Astrocyte (in vitro differentiated cells and primary cell): ENCODE measurements at regions not wholly inside any gene's neighbourhood (a gene's known extent, or its start where the extent isn't known, plus 50 kb on each side); places are given as distances from the start of the nearest gene placed in this dataset.

ENCODE experiments used
- DNase-seq: peaks from one replicate; pipeline ENCODE4 v3.0.0-alpha.2; 2010; ENCODE audit warnings: low read depth
- FAIRE-seq: peaks from 2 replicates; lab custom pipeline; 2011; peaks lifted over from hg19 to GRCh38; lab: Jason Lieb, UNC
- H2AFZ ChIP-seq: 2 replicates; pipeline ENCODE4 v1.6.0; 2012; ENCODE audit warnings: low read depth, low read length, inconsistent platforms
- H3K27ac ChIP-seq: 2 replicates; pipeline ENCODE4 v1.5.1; 2011; ENCODE audit warnings: low read depth, low read length, inconsistent platforms
- H3K27me3 ChIP-seq: 2 replicates; pipeline ENCODE4 v1.6.0; 2011; ENCODE audit warnings: low read length, inconsistent platforms; ENCODE audit not compliant: insufficient read depth
- H3K36me3 ChIP-seq: 2 replicates; pipeline ENCODE4 v1.5.1; 2011; ENCODE audit warnings: low read length, inconsistent platforms; ENCODE audit not compliant: insufficient read depth
- H3K4me1 ChIP-seq: 2 replicates; pipeline ENCODE4 v1.5.1; 2011; ENCODE audit warnings: low read length, inconsistent platforms; ENCODE audit not compliant: insufficient read depth
- H3K4me2 ChIP-seq: 2 replicates; pipeline ENCODE4 v1.6.0; 2012; ENCODE audit warnings: low read length, inconsistent platforms
- H3K4me3 ChIP-seq: 2 replicates; pipeline ENCODE4 v1.5.1; 2011; ENCODE audit warnings: low read depth, mild to moderate bottlenecking, low read length, inconsistent platforms; ENCODE audit not compliant: insufficient read depth
- H3K79me2 ChIP-seq: 2 replicates; pipeline ENCODE4 v1.6.0; 2012; ENCODE audit warnings: mild to moderate bottlenecking, low read length, inconsistent platforms; ENCODE audit not compliant: insufficient read depth
- H3K9ac ChIP-seq: 2 replicates; pipeline ENCODE4 v1.6.0; 2012; ENCODE audit warnings: mild to moderate bottlenecking, low read length, inconsistent platforms
- H3K9me3 ChIP-seq: 2 replicates; pipeline ENCODE4 v1.5.1; 2012; ENCODE audit warnings: low read depth, mild to moderate bottlenecking, low read length, inconsistent platforms; ENCODE audit not compliant: insufficient read depth
- H4K20me1 ChIP-seq: 2 replicates; pipeline ENCODE4 v1.6.0; 2012; ENCODE audit warnings: low read length, inconsistent platforms; ENCODE audit not compliant: insufficient read depth
- H3K27ac Mint-ChIP-seq: one replicate; pipeline ENCODE4 v1.8.0; 2021; ENCODE audit warnings: mild to moderate bottlenecking, mixed read lengths; ENCODE audit not compliant: unreplicated experiment
- H3K27me3 Mint-ChIP-seq: one replicate; pipeline ENCODE4 v1.8.0; 2021; ENCODE audit warnings: low read depth, mixed read lengths; ENCODE audit not compliant: unreplicated experiment
- H3K36me3 Mint-ChIP-seq: one replicate; pipeline ENCODE4 v1.8.0; 2021; ENCODE audit warnings: low read depth, mixed read lengths; ENCODE audit not compliant: unreplicated experiment
- H3K4me1 Mint-ChIP-seq: one replicate; pipeline ENCODE4 v1.8.0; 2021; ENCODE audit warnings: low read depth, mixed read lengths; ENCODE audit not compliant: unreplicated experiment
- H3K4me3 Mint-ChIP-seq: one replicate; pipeline ENCODE4 v1.8.0; 2021; ENCODE audit warnings: mild to moderate bottlenecking, moderate library complexity, mixed read lengths; ENCODE audit not compliant: unreplicated experiment
- H3K9me3 Mint-ChIP-seq: one replicate; pipeline ENCODE4 v1.8.0; 2021; ENCODE audit warnings: mild to moderate bottlenecking, mixed read lengths; ENCODE audit not compliant: unreplicated experiment
- EZH2 ChIP-seq: IDR thresholded peaks from 2 replicates; pipeline ENCODE4 v1.6.1; 2012; ENCODE audit warnings: mild to moderate bottlenecking, low read length, inconsistent platforms; ENCODE audit not compliant: insufficient read depth
- TF ChIP-seq, protein P1 (sequence below): IDR thresholded peaks from 2 replicates; pipeline ENCODE4 v1.5.1; 2011; ENCODE audit warnings: low read depth, mild to moderate bottlenecking, inconsistent platforms, low read length, moderate library complexity; ENCODE audit not compliant: insufficient read depth

DNA sequence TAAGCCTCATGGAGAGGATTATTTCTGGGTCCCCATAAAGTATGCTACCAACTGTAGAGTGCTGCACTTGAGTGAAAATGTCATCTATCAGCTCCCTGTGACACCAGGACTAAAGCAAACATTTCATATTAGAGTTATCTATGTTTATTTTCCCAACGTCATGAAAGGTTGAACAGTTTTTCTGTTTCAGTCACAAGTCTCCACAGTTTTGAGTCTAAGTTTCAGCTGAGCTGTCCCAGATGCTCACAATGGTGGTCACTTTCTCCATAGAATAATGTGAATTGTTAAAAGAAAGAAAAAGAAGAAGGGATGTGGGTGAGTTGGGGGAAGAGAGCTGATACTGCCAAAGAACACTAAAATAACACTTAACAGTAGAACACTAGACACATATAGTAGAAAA lies 126.3 kb upstream of the C9orf72 start:
- H3K4me1 ChIP-seq, result no peaks in the 10 kb centered on the region
- no peak overlapping the region for H3K27ac Mint-ChIP-seq
- H3K4me3 Mint-ChIP-seq, result no peak overlapping the region
- H3K27ac ChIP-seq, result no peak overlapping the region
- FAIRE-seq (no peak), DNase-seq (no peak)
- no peaks in the 10 kb centered on the region for H3K36me3 ChIP-seq
- no peaks in the 10 kb centered on the region for H3K4me1 Mint-ChIP-seq
- no peaks in the 10 kb centered on the region for H3K27me3 Mint-ChIP-seq
- H4K20me1 ChIP-seq, result no peaks in the 10 kb centered on the region
- H3K9me3 ChIP-seq, result no peaks in the 10 kb centered on the region
- H3K4me3 ChIP-seq, result no peak overlapping the region
- H3K9me3 Mint-ChIP-seq, result no peaks in the 10 kb centered on the region
- no peaks in the 10 kb centered on the region for H3K36me3 Mint-ChIP-seq
- TF ChIP-seq, protein P1, sequence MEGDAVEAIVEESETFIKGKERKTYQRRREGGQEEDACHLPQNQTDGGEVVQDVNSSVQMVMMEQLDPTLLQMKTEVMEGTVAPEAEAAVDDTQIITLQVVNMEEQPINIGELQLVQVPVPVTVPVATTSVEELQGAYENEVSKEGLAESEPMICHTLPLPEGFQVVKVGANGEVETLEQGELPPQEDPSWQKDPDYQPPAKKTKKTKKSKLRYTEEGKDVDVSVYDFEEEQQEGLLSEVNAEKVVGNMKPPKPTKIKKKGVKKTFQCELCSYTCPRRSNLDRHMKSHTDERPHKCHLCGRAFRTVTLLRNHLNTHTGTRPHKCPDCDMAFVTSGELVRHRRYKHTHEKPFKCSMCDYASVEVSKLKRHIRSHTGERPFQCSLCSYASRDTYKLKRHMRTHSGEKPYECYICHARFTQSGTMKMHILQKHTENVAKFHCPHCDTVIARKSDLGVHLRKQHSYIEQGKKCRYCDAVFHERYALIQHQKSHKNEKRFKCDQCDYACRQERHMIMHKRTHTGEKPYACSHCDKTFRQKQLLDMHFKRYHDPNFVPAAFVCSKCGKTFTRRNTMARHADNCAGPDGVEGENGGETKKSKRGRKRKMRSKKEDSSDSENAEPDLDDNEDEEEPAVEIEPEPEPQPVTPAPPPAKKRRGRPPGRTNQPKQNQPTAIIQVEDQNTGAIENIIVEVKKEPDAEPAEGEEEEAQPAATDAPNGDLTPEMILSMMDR, result no peak
- no peak for TF ChIP-seq EZH2
- H3K4me2 ChIP-seq, result no peak overlapping the region
- no peaks in the 10 kb centered on the region for H3K79me2 ChIP-seq
- H3K9ac ChIP-seq, result no peak overlapping the region
- no peak overlapping the region for H2AFZ ChIP-seq
- no peaks in the 10 kb centered on the region for H3K27me3 ChIP-seq

DNA sequence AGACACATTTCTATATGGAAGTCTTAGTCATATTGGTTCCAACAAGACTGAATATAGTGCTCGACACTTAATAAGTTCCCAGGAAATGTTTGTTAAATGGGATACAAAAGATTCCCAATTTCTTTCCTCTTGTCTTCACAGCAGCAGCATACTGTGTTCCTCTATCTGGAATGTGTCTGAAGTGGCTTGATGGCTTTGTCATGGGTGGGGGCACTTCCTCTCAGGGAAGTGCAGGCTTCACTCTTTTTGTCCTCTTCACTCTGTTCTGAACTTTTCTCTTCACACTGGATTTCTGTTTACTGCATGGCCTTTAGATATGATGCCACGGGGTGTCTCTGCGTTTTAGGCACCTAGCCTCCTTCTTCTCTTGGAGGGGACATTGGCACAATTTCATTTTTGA lies 127.7 kb upstream of the C9orf72 start:
- Histone ChIP-seq H2AFZ (no peak overlapping the region), H3K9me3 (no peaks in the 10 kb centered on the region), H3K27ac (no peak overlapping the region), H3K4me2 (no peak overlapping the region), H3K79me2 (no peaks in the 10 kb centered on the region), H3K36me3 (no peaks in the 10 kb centered on the region), H3K4me1 (no peaks in the 10 kb centered on the region), H3K9ac (no peak overlapping the region), H3K27me3 (no peaks in the 10 kb centered on the region), H3K4me3 (no peak overlapping the region), H4K20me1 (no peaks in the 10 kb centered on the region)
- Mint-ChIP-seq H3K4me1 (no peaks in the 10 kb centered on the region), H3K4me3 (no peak overlapping the region), H3K36me3 (no peaks in the 10 kb centered on the region), H3K27ac (no peak overlapping the region), H3K9me3 (no peaks in the 10 kb centered on the region), H3K27me3 (no peaks in the 10 kb centered on the region)
- no peak for FAIRE-seq
- no peak for TF ChIP-seq EZH2
- TF ChIP-seq, protein P1, result no peak
- no peak for DNase-seq

DNA sequence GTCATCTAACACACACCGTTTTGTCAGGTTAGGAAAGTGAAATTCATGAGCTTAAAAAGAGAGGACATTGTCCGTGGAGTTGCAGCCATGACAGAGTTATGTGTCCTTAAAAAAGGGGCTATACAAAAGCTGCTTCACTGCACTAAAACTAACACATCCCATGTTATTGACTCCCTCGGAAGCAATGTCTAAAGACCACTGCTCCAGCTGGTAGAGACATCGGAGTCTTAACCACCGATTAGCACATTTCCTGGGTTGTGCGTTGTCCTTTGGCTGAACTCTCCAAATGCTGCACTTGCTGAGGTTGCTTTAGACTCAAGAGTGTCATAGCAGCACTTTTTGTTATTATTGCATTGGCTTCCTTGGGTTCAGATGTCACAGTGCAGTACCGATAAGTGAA lies 128.3 kb upstream of the C9orf72 start:
- no peaks in the 10 kb centered on the region for H3K36me3 Mint-ChIP-seq
- H3K27me3 Mint-ChIP-seq, result no peaks in the 10 kb centered on the region
- H3K4me3 Mint-ChIP-seq, result no peak overlapping the region
- H3K4me1 Mint-ChIP-seq, result no peaks in the 10 kb centered on the region
- no peaks in the 10 kb centered on the region for H3K4me1 ChIP-seq
- no peaks in the 10 kb centered on the region for H3K9me3 Mint-ChIP-seq
- FAIRE-seq (no peak), DNase-seq (no peak)
- no peaks in the 10 kb centered on the region for H3K9me3 ChIP-seq
- no peaks in the 10 kb centered on the region for H4K20me1 ChIP-seq
- H3K4me2 ChIP-seq, result no peak overlapping the region
- no peak overlapping the region for H3K4me3 ChIP-seq
- H3K36me3 ChIP-seq, result no peaks in the 10 kb centered on the region
- no peaks in the 10 kb centered on the region for H3K79me2 ChIP-seq
- no peak overlapping the region for H3K27ac ChIP-seq
- H3K9ac ChIP-seq, result no peak overlapping the region
- no peak overlapping the region for H2AFZ ChIP-seq
- TF ChIP-seq EZH2, result no peak
- TF ChIP-seq, protein P1, result no peak
- H3K27me3 ChIP-seq, result no peaks in the 10 kb centered on the region
- no peak overlapping the region for H3K27ac Mint-ChIP-seq
